IPS DF 4.7 (cell line): ENCODE measurements at regions not wholly inside any gene's neighbourhood (a gene's known extent, or its start where the extent isn't known, plus 50 kb on each side); places are given as distances from the start of the nearest gene placed in this dataset.
"Not testable (repeated sequence)": the region's sequence is repeated elsewhere in the genome, so short reads cannot be mapped to it uniquely, and the experiment has no call there.

ENCODE experiments used
- DNase-seq: peaks from one replicate; pipeline ENCODE4 v3.0.0-alpha.2; 2013; ENCODE audit warnings: low spot score; ENCODE audit errors: extremely low read depth

- no peak for DNase-seq
Observed at GRCh38 chr10:81570349-81570748, 304.6 kb upstream of the NRG3 start.

GRCh38 chr10:81570878-81571794 is 303.9 kb upstream of the NRG3 start:
- DNase-seq = no peak

- DNase-seq = no peak
Observed at GRCh38 chr10:81575036-81575435, 300.0 kb upstream of the NRG3 start.

- no peak for DNase-seq
Observed at GRCh38 chr10:81576336-81576735, 298.7 kb upstream of the NRG3 start.

- no peak for DNase-seq
Observed at GRCh38 chr10:81594991-81595390, 280.0 kb upstream of the NRG3 start.

GRCh38 chr10:81600185-81600584 is 274.8 kb upstream of the NRG3 start:
- DNase-seq = no peak

- no peak for DNase-seq
Observed at GRCh38 chr10:81603106-81603620, 271.8 kb upstream of the NRG3 start.

GRCh38 chr10:81644485-81644884 is 230.5 kb upstream of the NRG3 start:
- not testable (repeated sequence) for DNase-seq

- DNase-seq = no peak
Observed at GRCh38 chr10:81655986-81656385, 219.0 kb upstream of the NRG3 start.

- no peak for DNase-seq
Observed at GRCh38 chr10:81662837-81663236, 212.2 kb upstream of the NRG3 start.

- not testable (repeated sequence) for DNase-seq
Observed at GRCh38 chr10:81664800-81665199, 210.2 kb upstream of the NRG3 start.

- no peak for DNase-seq
Observed at GRCh38 chr10:81674941-81675340, 200.1 kb upstream of the NRG3 start.

- no peak for DNase-seq
Observed at GRCh38 chr10:81679291-81679690, 195.7 kb upstream of the NRG3 start.

- no peak for DNase-seq
Observed at GRCh38 chr10:81680359-81680758, 194.6 kb upstream of the NRG3 start.

- DNase-seq = no peak
Observed at GRCh38 chr10:81688459-81688858, 186.5 kb upstream of the NRG3 start.

GRCh38 chr10:81696609-81697388 is 178.2 kb upstream of the NRG3 start:
- no peak for DNase-seq

GRCh38 chr10:81704596-81704995 is 170.4 kb upstream of the NRG3 start:
- DNase-seq = peak; percentile 36

- DNase-seq = no peak
Observed at GRCh38 chr10:81708416-81708815, 166.6 kb upstream of the NRG3 start.

- no peak for DNase-seq
Observed at GRCh38 chr10:81708929-81709328, 166.1 kb upstream of the NRG3 start.

- DNase-seq = no peak
Observed at GRCh38 chr10:81722399-81722798, 152.6 kb upstream of the NRG3 start.

- DNase-seq = no peak
Observed at GRCh38 chr10:81724431-81724830, 150.6 kb upstream of the NRG3 start.

GRCh38 chr10:81725851-81726250 is 149.1 kb upstream of the NRG3 start:
- DNase-seq = no peak
